ACHN (cell line): ENCODE measurements at regions not wholly inside any gene's neighbourhood (a gene's known extent, or its start where the extent isn't known, plus 50 kb on each side); places are given as distances from the start of the nearest gene placed in this dataset.
"Not testable (repeated sequence)": the region's sequence is repeated elsewhere in the genome, so short reads cannot be mapped to it uniquely, and the experiment has no call there.

Experiments used
- DNase-seq: peaks from one replicate; pipeline ENCODE4 v3.0.0-alpha.2; 2015
- in situ Hi-C: cut with HindIII; loops from 2 replicates; pipeline ENCODE4 v1.10.0; 2017; ENCODE audit warnings: low sequenced_read_pairs, low pct_ligation_motif_present, low pct_unique_long_range_greater_than_20kb

GRCh38 chr10:35885076-35885475 lies 243.0 kb upstream of the FZD8 start:
- DNase-seq, result no peak
- in situ Hi-C loops, result no loop called here

- DNase-seq, result no peak
- in situ Hi-C loops, result no loop called here
Observed at GRCh38 chr10:35884657-35885071, 242.6 kb upstream of the FZD8 start.

GRCh38 chr10:35882422-35883150 lies 240.5 kb upstream of the FZD8 start:
- in situ Hi-C loops, result no loop called here
- no peak for DNase-seq

GRCh38 chr10:35881320-35881719 lies 239.2 kb upstream of the FZD8 start:
- DNase-seq, result no peak
- in situ Hi-C loops, result no loop called here

- in situ Hi-C loops, result no loop called here
Observed at GRCh38 chr10:35876248-35876647, 234.2 kb upstream of the FZD8 start.

DNA sequence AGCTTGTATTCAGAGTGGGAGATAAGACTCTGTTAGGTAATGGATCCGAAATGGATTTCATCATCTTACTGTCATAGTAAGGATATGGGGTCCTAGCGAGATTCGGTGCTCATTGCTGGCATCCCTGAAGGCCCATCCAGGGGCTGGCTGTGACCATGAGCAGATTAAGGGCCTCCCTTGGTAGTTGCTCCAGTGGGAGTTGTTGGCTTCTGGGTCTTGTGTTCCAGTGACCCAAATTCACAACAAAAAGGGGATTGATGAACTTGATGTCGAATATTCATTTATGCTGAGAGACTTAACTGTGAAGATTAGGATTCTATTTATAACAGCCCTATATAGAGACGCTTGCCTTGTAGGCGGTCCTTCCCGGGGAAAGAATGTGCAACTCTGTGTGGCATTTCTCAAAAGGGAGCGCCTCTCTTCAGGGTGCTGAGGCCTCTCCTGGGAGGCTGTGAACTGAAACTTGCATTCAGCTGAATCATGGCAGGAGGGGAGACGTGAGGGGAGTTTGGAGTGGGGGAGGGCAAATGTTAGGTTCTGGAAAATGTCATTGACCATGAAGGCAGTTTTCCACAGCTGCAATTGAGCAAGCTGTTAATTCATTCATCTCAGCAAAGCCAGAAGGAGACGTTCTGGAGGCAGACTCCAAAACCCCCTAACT lies 233.1 kb upstream of the FZD8 start:
- in situ Hi-C loops, result no loop called here
- DNase-seq, result no peak

More at GRCh38 chr10:35876248-35876647, 234.2 kb upstream of the FZD8 start:
- peak; percentile 5 for DNase-seq

DNA sequence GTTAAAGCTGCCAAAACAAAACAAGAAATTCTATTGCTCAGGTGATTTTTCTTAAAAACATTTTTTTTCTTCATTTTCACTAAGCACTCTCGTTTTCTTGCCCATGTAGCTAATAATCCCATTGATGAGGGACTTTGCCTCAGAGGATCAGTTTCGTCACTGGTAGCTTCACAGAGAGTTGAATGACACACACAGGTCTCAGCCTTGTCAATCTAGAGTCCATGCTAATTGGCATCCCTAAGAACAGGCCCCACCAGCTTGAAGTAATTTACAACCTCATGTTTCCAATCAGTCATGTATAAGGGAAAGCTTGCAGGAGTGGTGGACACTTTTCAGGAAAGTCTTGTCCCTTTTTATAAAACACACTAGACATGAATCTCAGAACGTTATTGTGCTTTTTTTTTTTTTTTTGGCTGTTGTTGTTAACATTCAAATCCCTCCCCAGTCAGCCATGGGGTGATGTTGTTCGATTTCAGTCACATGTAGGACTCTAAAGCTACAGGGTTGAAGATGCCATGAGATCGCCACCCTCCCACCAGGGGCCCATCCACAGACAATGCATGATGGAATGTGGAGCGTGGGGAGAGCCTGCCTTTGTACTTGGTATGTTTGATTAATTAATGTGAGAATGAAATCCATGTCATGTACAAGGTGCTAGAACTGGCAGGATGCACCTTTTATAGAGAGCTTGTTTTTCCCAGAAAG lies 232.4 kb upstream of the FZD8 start:
- in situ Hi-C loops, result no loop called here
- no peak for DNase-seq

DNA sequence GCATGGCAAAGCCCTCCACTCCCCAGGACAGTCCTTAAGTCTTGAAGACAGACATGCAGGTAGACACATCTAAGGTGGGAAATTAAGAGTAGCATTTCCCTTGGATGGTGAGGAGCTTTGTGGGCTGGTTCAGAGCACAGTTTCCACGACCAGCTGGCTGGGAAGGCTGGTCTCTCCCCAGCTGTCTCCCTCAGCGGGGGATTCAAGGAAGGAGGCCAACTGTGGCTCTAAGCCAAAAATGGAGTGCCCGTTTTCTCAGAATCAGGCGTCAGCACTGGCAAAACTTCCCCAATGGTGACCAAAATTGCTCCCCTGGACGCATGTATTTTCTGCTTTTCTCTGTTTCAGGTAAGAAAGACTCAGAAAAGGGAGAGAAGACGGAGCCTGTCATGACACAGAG lies 230.6 kb upstream of the FZD8 start:
- no peak for DNase-seq
- in situ Hi-C loops, result no loop called here

GRCh38 chr10:35870665-35871310 lies 228.7 kb upstream of the FZD8 start:
- no peak for DNase-seq
- in situ Hi-C loops, result no loop called here

DNA sequence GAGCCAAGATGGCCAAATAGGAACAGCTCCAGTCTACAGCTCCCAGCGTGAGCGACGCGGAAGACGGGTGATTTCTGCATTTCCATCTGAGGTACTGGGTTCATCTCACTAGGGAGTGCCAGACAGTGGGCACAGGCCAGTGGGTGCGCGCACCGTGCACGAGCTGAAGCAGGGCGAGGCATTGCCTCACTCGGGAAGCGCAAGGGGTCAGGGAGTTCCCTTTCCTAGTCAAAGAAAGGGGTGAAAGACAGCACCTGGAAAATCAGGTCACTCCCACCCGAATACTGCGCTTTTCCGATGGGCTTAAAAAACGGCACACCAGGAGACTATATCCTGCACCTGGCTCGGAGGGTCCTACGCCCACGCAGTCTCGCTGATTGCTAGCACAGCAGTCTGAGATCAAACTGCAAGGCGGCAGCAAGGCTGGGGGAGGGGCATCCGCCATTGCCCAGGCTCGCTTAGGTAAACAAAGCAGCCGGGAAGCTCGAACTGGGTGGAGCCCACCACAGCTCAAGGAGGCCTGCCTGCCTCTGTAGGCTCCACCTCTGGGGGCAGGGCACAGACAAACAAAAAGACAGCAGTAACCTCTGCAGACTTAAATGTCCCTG lies 216.7 kb upstream of the FZD8 start:
- in situ Hi-C loops, result not testable (repeated sequence)

DNA sequence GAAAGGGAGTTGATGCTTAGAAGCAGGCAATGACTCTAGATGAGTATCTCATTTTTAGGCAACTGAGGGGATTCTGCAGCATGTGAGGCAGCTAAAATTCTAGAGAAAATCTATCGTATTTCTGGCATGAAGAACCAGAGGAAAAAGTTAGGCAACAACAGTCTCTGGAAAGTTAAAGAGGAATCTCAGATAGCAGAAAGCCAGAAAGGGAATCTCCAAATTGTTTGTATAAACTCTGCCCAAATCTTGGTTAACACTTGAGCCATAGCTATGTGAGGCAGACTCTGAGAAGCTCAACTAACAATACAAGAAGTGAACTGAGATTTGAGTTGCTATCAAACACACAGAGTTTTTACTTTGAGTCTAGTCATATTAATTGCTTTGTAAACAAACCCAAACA lies 215.8 kb upstream of the FZD8 start:
- no peak for DNase-seq
- in situ Hi-C loops, result no loop called here

More for the DNA sequence above, 216.7 kb upstream of the FZD8 start:
- DNase-seq, result not testable (repeated sequence)

DNA sequence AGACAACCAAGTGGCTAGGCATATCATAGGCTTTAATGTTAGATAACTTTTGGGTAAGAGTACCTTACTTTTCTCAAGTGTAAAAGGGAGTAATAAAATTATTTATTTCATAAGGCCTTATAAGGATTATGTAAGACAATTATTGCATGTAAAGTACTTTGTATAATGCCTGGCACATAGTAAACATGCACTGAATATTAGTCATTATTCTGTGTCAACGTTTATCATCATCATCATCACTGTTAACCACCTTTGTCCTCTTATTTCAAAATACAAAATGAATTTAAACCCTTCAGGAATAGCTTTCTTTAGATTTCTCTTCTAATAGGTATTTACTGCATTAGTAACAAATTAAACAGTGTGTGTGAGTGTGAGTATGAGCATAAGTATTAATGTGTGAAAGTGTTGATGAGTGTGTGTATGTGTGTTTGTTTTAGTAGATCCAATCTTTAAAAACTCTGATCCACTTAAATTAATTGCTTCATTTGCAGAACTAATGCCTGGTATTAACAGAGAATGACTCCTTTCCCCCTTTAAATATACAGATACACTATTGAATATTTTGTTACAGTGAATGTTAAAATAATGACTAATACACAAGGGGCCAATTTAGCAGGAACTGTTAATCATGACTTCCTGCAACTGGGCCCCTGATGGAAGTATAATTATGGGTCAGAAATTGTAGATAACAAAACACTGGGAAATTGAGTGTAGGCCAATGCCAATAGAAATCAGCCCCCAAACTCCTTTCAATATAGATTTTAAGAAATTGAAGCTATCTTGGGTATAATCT lies 213.3 kb upstream of the FZD8 start:
- no peak for DNase-seq
- in situ Hi-C loops, result no loop called here

GRCh38 chr10:35854661-35855060 lies 212.6 kb upstream of the FZD8 start:
- in situ Hi-C loops, result no loop called here
- DNase-seq, result no peak

- DNase-seq, result no peak
- in situ Hi-C loops, result no loop called here
Observed at GRCh38 chr10:35852721-35853120, 210.6 kb upstream of the FZD8 start.

- DNase-seq, result no peak
- in situ Hi-C loops, result no loop called here
Observed at GRCh38 chr10:35848412-35848811, 206.3 kb upstream of the FZD8 start.

DNA sequence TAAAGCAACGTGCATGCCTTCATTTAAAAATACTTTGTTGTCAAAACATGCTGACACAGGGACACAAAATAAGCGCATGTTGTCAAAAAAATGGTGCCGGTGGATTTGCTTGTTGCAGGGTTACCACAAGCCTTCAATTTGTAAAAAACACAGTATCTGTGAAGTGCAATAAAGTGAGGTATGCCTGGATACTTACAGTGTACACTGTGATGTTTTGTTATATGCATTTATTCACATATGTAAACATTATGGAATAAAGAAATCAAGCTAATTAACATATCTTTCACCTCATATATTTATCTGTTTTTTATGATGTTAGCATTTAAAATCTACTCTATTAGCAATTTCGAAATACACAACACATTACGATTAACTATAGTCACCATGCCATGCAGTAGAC lies 202.6 kb upstream of the FZD8 start:
- no peak for DNase-seq

GRCh38 chr10:35843524-35844181 lies 201.6 kb upstream of the FZD8 start:
- in situ Hi-C loops, result no loop called here
- DNase-seq, result no peak

More for the DNA sequence above, 202.6 kb upstream of the FZD8 start:
- in situ Hi-C loops, result no loop called here

- no peak for DNase-seq
- in situ Hi-C loops, result no loop called here
Observed at GRCh38 chr10:35838054-35838453, 196.0 kb upstream of the FZD8 start.
